OCI-LY7 (cell line): ENCODE measurements at regions not wholly inside any gene's neighbourhood (a gene's known extent, or its start where the extent isn't known, plus 50 kb on each side); places are given as distances from the start of the nearest gene placed in this dataset.
A peak's percentile ranks its signal among the peaks of the same experiment; 100 is the strongest.

Source experiments
- BruUV-seq: library from RNA; stranded (reverse); fragments of 400-500 nt; replicated peaks from 2 replicates; lab custom pipeline; 2021; lab: Mats Ljungman, UMichigan
- CTCF ChIA-PET: fragments of 300-600 bp; sonication (Branson Sonifier 250); formaldehyde crosslinking; loops from one replicate; lab custom pipeline; 2022; ENCODE audit warnings: antibody characterized with exemption; ENCODE audit not compliant: unreplicated experiment; lab: Charles Lee
- POLR2A ChIA-PET: fragments of 300-600 bp; sonication (Branson Sonifier 250); formaldehyde crosslinking; loops from one replicate; lab custom pipeline; 2022; ENCODE audit warnings: antibody characterized with exemption; lab: Charles Lee
- DNase-seq: peaks from one replicate; pipeline ENCODE4 v3.0.0-alpha.2; 2015; ENCODE audit warnings: low spot score
- H2AFZ ChIP-seq: fragments of 200-600 bp; sonication (generic), shearing (Covaris generic); 2 replicates; pipeline ENCODE4 v1.6.1; 2014; ENCODE audit warnings: mild to moderate bottlenecking, antibody characterized with exemption, low read length, moderate library complexity
- H3K27ac ChIP-seq: fragments of 200-600 bp; sonication (generic); 2 replicates; pipeline ENCODE4 v1.5.1; 2014; ENCODE audit warnings: mixed run types, low read depth, mild to moderate bottlenecking, moderate library complexity, low read length, inconsistent platforms; ENCODE audit not compliant: poor library complexity, severe bottlenecking
- H3K36me3 ChIP-seq: fragments of 200-600 bp; sonication (generic); 2 replicates; pipeline ENCODE4 v1.6.1; 2014; ENCODE audit warnings: mild to moderate bottlenecking, antibody characterized with exemption, low read length, moderate library complexity, mixed read lengths; ENCODE audit not compliant: insufficient read depth
- H3K4me1 ChIP-seq: fragments of 200-600 bp; sonication (generic); 2 replicates; pipeline ENCODE4 v1.5.1; 2014; ENCODE audit warnings: mild to moderate bottlenecking, low read length; ENCODE audit not compliant: insufficient read depth, poor library complexity, severe bottlenecking
- H3K4me2 ChIP-seq: fragments of 200-600 bp; sonication (generic); 2 replicates; pipeline ENCODE4 v1.6.1; 2014; ENCODE audit warnings: mild to moderate bottlenecking, low read length
- H3K4me3 ChIP-seq: fragments of 200-600 bp; sonication (generic); 2 replicates; pipeline ENCODE4 v1.5.1; 2014; ENCODE audit warnings: mild to moderate bottlenecking, low read depth, low read length; ENCODE audit not compliant: poor library complexity, severe bottlenecking
- H3K79me2 ChIP-seq: fragments of 200-600 bp; sonication (generic); 2 replicates; pipeline ENCODE4 v1.6.1; 2016; ENCODE audit warnings: low read depth, mild to moderate bottlenecking, low read length, moderate library complexity, mixed read lengths; ENCODE audit not compliant: insufficient read depth
- H3K9me2 ChIP-seq: fragments of 200-600 bp; sonication (generic); 2 replicates; pipeline ENCODE4 v1.6.1; 2016; ENCODE audit warnings: mild to moderate bottlenecking, low read length, mixed read lengths; ENCODE audit not compliant: insufficient read depth
- H3K9me3 ChIP-seq: fragments of 200-600 bp; sonication (generic); 2 replicates; pipeline ENCODE4 v1.6.1; 2014; ENCODE audit warnings: mild to moderate bottlenecking, mixed run types, low read length, mixed read lengths
- H4K20me1 ChIP-seq: fragments of 200-600 bp; sonication (generic); 2 replicates; pipeline ENCODE4 v1.6.1; 2014; ENCODE audit warnings: mild to moderate bottlenecking, antibody characterized with exemption, low read length, moderate library complexity, mixed read lengths; ENCODE audit not compliant: insufficient read depth
- EZH2phosphoT487 ChIP-seq: fragments of 200-600 bp; sonication (generic); IDR thresholded peaks from 2 replicates; pipeline ENCODE4 v1.6.1; 2018; ENCODE audit warnings: low read depth, borderline replicate concordance, mild to moderate bottlenecking, mixed run types, antibody characterized with exemption, low read length, moderate library complexity, mixed read lengths
- intact Hi-C: fragments of 100-400 bp; cut with micrococcal nuclease; formaldehyde crosslinking; loops from one replicate; pipeline ENCODE4 v1.10.0; 2022; ENCODE audit not compliant: unreplicated experiment
- TF ChIP-seq, protein P1 (sequence below): fragments of 200-600 bp; sonication (generic); conservative IDR thresholded peaks from 2 replicates; pipeline ENCODE4 v1.5.1; 2014; ENCODE audit warnings: mild to moderate bottlenecking, antibody characterized with exemption, low read length, moderate library complexity, mixed read lengths

DNA sequence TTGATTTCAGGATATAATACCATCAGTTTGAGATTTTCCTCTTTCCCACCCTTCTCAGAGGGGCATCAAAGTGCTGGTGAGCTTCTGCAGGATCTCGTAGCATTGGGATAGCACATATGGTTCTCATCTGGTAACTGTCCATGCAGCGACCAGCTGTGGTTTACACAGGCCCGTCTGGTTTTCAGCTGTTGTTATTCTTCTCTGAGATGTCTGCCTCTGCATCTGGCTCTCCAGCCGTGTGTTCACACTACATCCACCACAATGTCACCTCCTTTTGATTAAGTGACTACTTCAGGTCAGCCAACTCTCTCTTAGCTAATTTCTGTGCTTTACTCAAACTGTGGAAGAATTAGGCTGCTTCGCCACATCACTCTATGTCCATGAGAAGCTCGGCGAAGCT, 676.7 kb upstream of the TENM3 start:
- intact Hi-C loops, result no loop called here
- CTCF ChIA-PET, result no interaction called here
- no peaks in the 10 kb centered on the region for H3K4me1 ChIP-seq
- H3K9me3 ChIP-seq, result no peaks in the 10 kb centered on the region
- no peak overlapping the region for H3K27ac ChIP-seq
- POLR2A ChIA-PET, result interaction anchor here (0.7 to 0.8 kb wide), 2 partner anchors 20 to 66 kb away, joined by 3 to 4 read pairs; no protein-coding TSS in a partner anchor
- no peaks in the 10 kb centered on the region for H4K20me1 ChIP-seq
- H3K79me2 ChIP-seq, result no peaks in the 10 kb centered on the region
- H3K36me3 ChIP-seq, result no peaks in the 10 kb centered on the region
- no peak overlapping the region for H3K4me2 ChIP-seq
- no peak overlapping the region for H2AFZ ChIP-seq
- BruUV-seq, result no TSS peak
- H3K9me2 ChIP-seq, result no peaks in the 10 kb centered on the region
- H3K4me3 ChIP-seq, result no peak overlapping the region
- DNase-seq, result no peak
- TF ChIP-seq EZH2phosphoT487, result no peak
- TF ChIP-seq, protein P1, sequence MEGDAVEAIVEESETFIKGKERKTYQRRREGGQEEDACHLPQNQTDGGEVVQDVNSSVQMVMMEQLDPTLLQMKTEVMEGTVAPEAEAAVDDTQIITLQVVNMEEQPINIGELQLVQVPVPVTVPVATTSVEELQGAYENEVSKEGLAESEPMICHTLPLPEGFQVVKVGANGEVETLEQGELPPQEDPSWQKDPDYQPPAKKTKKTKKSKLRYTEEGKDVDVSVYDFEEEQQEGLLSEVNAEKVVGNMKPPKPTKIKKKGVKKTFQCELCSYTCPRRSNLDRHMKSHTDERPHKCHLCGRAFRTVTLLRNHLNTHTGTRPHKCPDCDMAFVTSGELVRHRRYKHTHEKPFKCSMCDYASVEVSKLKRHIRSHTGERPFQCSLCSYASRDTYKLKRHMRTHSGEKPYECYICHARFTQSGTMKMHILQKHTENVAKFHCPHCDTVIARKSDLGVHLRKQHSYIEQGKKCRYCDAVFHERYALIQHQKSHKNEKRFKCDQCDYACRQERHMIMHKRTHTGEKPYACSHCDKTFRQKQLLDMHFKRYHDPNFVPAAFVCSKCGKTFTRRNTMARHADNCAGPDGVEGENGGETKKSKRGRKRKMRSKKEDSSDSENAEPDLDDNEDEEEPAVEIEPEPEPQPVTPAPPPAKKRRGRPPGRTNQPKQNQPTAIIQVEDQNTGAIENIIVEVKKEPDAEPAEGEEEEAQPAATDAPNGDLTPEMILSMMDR, result no peak

DNA sequence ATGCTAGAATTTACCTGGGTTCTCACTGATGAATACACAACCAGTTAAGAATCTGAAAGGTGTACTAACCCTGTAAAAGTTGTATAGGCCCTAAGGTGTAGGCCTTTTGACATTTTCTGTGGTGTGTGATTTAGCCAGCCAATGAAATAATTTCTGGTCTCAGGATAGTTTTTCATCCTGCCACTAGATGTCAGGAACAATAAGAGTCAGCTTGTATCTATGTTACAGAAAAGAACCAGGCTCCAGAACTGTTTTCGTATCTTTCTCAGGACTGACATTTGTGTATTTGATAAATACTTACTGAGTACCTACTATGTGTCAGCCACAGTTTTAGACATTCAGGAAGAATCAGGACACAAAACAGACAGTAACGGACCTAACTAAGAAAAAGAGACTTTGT, 673.6 kb upstream of the TENM3 start:
- H3K27ac ChIP-seq, result no peak overlapping the region
- H3K4me1 ChIP-seq, result no peaks in the 10 kb centered on the region
- ChIA-PET POLR2A (no interaction called here), CTCF (no interaction called here)
- H3K79me2 ChIP-seq, result no peaks in the 10 kb centered on the region
- BruUV-seq, result no TSS peak
- no peaks in the 10 kb centered on the region for H4K20me1 ChIP-seq
- TF ChIP-seq, protein P1, result peak; percentile 76
- no peak for TF ChIP-seq EZH2phosphoT487
- peak; percentile 26 for DNase-seq
- H3K9me3 ChIP-seq, result no peaks in the 10 kb centered on the region
- H3K36me3 ChIP-seq, result no peaks in the 10 kb centered on the region
- H3K9me2 ChIP-seq, result no peaks in the 10 kb centered on the region
- H3K4me3 ChIP-seq, result no peak overlapping the region
- no peak overlapping the region for H2AFZ ChIP-seq
- intact Hi-C loops, result no loop called here
- no peak overlapping the region for H3K4me2 ChIP-seq

DNA sequence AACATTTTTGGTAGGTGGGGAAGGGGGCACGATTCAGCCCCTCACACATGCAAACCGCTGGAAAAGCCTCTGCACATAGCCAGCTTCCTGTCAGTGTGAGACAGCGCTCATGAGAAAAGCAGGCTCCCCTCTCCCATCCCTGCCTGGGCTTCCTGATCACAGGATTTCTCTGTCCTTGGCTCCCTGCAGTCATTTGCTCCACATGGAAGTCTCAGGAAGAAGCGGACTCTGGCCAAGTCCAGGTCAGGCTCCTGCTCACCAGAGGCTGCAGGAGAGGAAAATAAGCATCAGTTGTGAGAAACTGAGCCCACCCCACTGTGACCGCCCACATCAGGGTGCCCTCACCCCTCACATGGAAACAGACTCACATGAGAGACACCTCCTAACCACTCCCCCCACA, 664.3 kb upstream of the TENM3 start:
- Histone ChIP-seq H3K4me3 (no peak overlapping the region), H2AFZ (no peak overlapping the region), H3K4me2 (no peak overlapping the region), H3K4me1 (no peaks in the 10 kb centered on the region), H3K79me2 (no peaks in the 10 kb centered on the region), H3K9me3 (no peaks in the 10 kb centered on the region), H3K27ac (no peak overlapping the region), H4K20me1 (no peaks in the 10 kb centered on the region), H3K9me2 (no peaks in the 10 kb centered on the region), H3K36me3 (no peaks in the 10 kb centered on the region)
- DNase-seq, result no peak
- ChIA-PET POLR2A (interaction anchor here (0.6 kb wide), 1 partner anchor 13 kb away, joined by 5 read pairs; no protein-coding TSS in a partner anchor), CTCF (no interaction called here)
- intact Hi-C loops, result no loop called here
- no TSS peak for BruUV-seq
- TF ChIP-seq, protein P1, result no peak
- no peak for TF ChIP-seq EZH2phosphoT487
